PFSK-1 (cell line): ENCODE measurements at regions not wholly inside any gene's neighbourhood (a gene's known extent, or its start where the extent isn't known, plus 50 kb on each side); places are given as distances from the start of the nearest gene placed in this dataset.

Experiments
- FOXP2 ChIP-seq: optimal IDR thresholded peaks from 2 replicates; pipeline ENCODE3; 2011; ENCODE audit warnings: borderline replicate concordance, control low read depth, inconsistent platforms; ENCODE audit not compliant: insufficient read depth; ENCODE audit errors: extremely low read length, extremely low read depth
- POLR2AphosphoS5 ChIP-seq: IDR thresholded peaks from 2 replicates; pipeline ENCODE4 v1.6.1; 2012; ENCODE audit warnings: low read depth, mild to moderate bottlenecking, control low read depth, low read length, moderate library complexity
- REST ChIP-seq, 2 experiments: IDR thresholded peaks; 2 replicates each; pipeline versions ENCODE4 v1.6.1 to v1.8.0; 2011 to 2012; ENCODE audit warnings: low read depth in 2 of 2, low read length in 2 of 2, control low read depth in 1 of 2, inconsistent platforms in 1 of 2, mild to moderate bottlenecking in 1 of 2, moderate library complexity in 1 of 2; ENCODE audit not compliant: insufficient read depth in 1 of 2
- SIN3A ChIP-seq: IDR thresholded peaks from 2 replicates; pipeline ENCODE4 v1.6.1; 2012; ENCODE audit warnings: mild to moderate bottlenecking, low read length, moderate library complexity, borderline replicate concordance; ENCODE audit not compliant: insufficient read depth
- TAF1 ChIP-seq: IDR thresholded peaks from 2 replicates; pipeline ENCODE4 v1.6.1; 2012; ENCODE audit warnings: low read length, control low read depth, borderline replicate concordance; ENCODE audit not compliant: insufficient read depth

GRCh38 chr7:25945608-25946007 lies 206.4 kb upstream of the NFE2L3 start:
- TF ChIP-seq TAF1 (no peak), POLR2AphosphoS5 (no peak), REST (IDR thresholded peaks at IDR 0.05; ENCODE audit: insufficient read depth in 1 of 2, low read depth in 2 of 2, low read length in 2 of 2) (no peak), SIN3A (no peak), FOXP2 (no peak)
